HG03520 (cell line): ENCODE measurements at regions not wholly inside any gene's neighbourhood (a gene's known extent, or its start where the extent isn't known, plus 50 kb on each side); places are given as distances from the start of the nearest gene placed in this dataset.
"Not testable (repeated sequence)": the region's sequence is repeated elsewhere in the genome, so short reads cannot be mapped to it uniquely, and the experiment has no call there.

Experiments used
- ATAC-seq: cut with Tn5 transposase; IDR thresholded peaks from one replicate; pipeline ENCODE4 v1.9.1; 2021; ENCODE audit warnings: mild to moderate bottlenecking, moderate library complexity; ENCODE audit not compliant: unreplicated experiment

GRCh38 chr5:57988813-57989212, 471.1 kb downstream of the PLK2 start:
- ATAC-seq = no peak

DNA sequence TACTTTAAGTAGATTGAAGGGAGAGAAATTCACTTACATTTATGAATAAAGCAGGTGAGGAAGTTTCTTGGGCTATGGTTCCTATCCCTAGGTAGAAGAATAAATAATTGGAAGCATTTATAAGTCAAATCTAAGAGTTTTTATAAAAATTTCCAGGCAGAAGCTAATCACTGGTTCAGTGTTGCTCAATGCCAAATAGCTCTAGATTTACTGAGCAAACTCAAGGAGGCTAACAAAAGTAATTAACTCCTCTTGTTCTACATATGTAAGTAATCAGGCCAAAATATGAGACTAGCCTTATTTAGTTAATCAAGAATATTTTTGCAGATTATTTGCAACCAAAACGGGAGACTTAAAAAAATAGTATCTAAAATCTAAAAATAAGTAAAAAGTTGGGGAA, 472.3 kb downstream of the PLK2 start:
- no peak for ATAC-seq

DNA sequence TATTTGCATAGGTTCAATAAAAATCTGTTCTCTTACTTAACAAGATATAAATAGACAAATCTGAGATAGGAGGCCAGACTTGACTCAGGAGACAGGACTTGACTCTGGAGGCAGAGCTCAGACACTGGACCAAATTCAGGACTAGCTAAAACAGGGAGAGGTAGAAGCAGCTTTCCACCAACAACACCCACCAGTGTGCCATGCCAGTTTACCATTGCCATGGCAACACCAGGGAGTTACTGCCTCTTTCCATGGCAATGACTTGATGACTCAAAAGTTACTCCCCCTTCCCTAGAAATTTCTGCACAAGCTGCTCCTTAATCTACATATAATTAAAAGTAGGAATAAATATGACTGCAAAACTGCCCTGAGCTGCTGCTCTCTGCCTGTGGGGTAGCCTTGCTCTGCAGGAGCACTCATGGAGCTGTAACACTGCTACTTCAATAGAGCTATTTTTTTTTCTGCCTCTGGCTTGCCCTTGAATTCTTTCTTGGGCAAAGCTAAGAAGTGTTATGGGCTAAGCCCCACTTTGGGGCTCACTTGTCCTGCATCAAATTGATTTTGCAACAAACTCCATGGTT, 473.0 kb downstream of the PLK2 start:
- no peak for ATAC-seq

- ATAC-seq = no peak
These were observed 476.5 kb downstream of the PLK2 start for GRCh38 chr5:57983426-57983825.

GRCh38 chr5:57979671-57980070, 480.2 kb downstream of the PLK2 start:
- no peak for ATAC-seq

DNA sequence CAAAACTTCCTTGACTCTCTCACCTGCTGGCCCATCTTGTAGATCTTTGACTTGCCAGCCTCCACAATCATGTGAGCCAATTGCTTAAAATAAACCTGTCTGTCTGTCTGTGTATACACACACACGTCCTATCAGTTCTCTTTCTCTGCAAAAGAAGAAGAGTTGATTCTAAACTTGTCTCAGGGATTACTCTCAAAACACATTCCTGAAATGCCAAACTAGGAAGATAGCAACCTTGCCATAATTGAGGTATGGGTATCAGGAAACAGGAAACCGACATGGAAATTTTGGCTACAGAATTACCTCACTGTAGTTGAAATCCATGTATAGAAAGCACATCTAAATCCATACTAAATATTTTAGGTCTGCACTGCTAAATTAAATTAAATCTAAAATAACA, 483.4 kb downstream of the PLK2 start:
- ATAC-seq = no peak

DNA sequence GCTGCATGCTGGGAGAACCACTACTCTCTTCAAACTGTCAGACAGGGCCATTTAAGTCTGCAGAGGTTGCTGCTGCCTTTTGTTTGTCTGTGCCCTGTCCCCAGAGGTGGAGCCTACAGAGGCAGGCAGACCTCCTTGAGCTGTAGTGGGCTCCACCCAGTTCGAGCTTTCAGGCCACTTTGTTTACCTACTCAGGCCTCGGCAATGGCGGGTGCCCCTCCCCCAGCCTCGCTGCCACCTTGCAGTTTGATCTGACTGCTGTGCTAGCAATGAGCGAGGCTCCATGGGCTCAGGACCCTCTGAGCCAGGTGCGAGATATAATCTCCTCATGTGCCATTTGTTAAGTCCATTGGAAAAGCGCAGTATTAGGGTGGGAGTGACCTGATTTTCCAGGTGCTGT, 487.8 kb downstream of the PLK2 start:
- not testable (repeated sequence) for ATAC-seq

DNA sequence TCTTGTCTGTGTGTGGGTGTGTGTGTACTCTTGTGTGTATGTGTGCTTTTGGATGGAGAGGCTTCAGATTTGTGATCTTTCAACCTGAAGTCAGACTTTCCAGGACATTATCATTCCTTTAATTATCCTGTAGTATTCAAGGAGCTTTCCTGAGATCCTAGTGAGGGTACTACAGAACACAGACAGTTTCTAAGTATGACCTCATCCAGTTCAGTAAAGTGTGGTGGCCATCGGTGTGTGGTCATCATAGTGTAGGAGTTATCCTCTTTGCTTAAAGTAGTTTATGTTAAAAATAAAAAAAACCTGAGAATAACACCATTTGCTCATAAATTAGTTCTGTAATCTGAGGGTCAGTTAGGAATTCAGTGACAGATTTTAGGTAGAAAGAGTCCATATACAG, 478.0 kb upstream of the ACTBL2 start:
- no peak for ATAC-seq

DNA sequence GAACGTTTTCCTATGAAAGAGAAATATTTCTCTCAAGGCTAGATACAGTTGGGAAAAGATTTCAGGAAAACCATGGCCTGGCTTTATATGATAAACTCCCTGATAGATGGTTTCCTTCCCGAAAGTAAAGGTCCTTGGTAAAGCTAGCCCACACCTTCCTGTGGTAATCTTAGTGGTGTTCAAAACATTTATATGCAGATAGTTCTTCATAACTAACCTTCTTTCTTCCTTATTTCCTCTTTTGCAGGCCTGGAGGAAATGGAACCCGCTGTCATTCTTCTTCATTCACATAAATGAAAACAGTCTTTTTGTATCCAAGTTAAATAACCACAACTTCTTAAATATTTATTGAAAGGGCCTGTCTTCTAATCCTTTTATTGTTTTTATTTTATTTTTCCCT, 474.0 kb upstream of the ACTBL2 start:
- ATAC-seq = no peak

- ATAC-seq = no peak
These were observed 472.9 kb upstream of the ACTBL2 start for GRCh38 chr5:57955511-57955910.

DNA sequence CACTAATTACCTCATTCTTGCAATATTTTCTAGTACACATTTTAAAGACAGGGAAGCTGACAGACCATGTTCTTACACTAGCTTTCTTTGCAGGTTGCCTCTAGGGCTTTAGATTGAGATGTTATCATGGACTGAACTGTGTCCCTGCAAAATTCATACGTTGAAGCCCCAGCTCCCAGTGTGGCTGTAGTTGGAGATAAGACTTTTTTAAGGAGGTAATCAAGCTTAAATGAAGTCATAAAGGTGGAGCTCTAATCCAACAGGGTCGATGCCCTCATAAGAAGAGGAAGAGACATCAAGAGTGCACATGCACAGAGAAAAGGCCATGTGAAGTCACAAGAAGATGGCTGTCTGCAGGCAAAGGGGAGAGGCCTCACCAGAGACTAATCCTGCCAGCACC, 471.2 kb upstream of the ACTBL2 start:
- no peak for ATAC-seq

- no peak for ATAC-seq
These were observed 468.1 kb upstream of the ACTBL2 start for GRCh38 chr5:57950616-57951228.

DNA sequence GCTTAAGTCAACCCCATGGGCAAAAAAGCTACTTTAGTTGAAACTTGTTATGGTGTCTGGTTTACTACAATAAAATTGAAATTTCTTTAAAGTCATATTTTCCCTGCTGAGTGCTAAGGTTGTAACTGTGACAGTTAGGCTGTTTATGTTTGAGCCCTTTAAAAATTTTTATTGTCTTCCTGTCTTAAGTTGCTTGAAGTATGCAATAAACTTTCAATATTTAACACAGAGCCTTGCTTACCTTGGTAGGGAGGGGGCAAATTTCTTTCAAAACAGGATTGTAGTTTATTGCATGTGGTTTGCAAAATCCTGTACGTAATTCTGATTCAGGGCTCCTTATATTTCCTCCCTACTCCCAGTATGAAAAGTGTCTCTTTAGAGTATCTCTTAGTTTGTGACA, 465.5 kb upstream of the ACTBL2 start:
- no peak for ATAC-seq

DNA sequence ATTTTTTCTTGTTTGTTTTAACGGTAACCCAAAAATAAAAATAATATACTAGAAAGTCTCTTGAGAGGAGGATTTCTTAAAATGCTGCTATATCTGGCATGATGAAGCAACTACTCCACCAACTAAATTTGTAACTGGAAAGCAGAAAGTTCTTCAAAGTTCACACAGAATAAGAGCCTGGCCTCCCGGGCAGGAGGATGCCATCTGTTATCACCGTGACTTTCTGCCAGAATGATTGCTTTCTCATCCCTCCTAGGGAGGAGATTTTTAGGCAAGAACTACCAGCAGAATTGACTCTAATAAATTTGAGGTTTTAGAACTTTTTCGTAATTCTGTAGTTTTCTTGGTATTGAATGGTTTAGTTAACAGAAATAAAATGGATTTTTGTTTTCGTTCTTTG, 464.6 kb upstream of the ACTBL2 start:
- no peak for ATAC-seq

- ATAC-seq = no peak
These were observed 458.3 kb upstream of the ACTBL2 start for GRCh38 chr5:57940879-57941278.

- ATAC-seq = no peak
These were observed 457.6 kb upstream of the ACTBL2 start for GRCh38 chr5:57940236-57940635.

DNA sequence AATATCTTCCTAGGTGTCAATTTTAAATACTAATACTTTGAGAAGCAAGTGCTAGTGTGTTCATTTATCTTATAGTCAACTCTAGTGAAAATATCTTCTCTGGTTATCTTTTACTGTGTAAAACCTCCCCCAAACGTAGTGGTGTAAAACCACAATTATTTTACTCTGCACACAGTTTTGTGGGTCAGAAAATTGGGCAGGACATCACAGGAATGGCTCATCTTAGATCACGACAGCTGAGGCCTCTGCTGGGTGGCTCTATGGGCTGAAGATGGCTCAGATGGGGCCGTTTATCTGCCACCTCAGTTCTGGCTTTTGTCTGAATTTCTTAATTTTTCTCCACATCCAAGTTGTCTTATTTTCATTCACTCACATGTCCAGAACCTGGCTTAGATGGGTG, 457.2 kb upstream of the ACTBL2 start:
- no peak for ATAC-seq

DNA sequence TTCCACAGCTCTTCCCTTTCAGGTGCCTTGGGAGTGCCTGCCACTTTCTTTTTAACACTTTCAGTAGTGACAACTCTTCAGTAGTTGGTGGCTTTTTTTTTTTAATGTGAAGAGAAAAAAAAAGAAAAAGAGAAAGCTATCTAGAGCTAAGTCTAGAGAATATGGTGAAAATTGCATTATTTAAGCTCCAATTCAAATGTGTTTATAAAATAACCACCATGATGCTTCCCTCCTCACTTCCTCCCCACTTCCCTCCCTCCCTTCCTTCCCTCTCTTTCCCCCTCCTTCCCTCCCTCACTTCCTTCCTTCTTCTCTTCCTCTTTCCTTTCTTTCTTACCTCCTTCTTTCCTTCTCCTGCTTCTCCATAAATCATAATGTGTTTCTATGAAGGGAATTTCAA, 456.7 kb upstream of the ACTBL2 start:
- ATAC-seq = no peak

DNA sequence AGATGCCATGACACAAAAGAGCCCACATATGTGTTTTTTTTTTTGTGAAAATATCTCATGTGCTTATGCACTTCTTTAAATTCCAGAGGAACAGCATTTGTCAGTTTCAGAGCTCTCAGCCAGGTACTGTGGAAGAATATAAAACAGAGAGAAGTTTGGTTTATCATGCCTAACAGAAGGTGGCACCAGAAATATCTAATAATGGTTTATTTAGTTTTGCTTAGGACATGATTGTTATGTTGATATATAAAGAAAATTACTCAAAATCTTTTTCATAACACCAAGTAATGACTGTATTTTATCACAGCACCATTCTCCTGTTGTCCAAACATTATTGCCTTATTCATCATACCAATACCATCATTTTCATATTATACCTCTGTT, 455.6 kb upstream of the ACTBL2 start:
- ATAC-seq = no peak

DNA sequence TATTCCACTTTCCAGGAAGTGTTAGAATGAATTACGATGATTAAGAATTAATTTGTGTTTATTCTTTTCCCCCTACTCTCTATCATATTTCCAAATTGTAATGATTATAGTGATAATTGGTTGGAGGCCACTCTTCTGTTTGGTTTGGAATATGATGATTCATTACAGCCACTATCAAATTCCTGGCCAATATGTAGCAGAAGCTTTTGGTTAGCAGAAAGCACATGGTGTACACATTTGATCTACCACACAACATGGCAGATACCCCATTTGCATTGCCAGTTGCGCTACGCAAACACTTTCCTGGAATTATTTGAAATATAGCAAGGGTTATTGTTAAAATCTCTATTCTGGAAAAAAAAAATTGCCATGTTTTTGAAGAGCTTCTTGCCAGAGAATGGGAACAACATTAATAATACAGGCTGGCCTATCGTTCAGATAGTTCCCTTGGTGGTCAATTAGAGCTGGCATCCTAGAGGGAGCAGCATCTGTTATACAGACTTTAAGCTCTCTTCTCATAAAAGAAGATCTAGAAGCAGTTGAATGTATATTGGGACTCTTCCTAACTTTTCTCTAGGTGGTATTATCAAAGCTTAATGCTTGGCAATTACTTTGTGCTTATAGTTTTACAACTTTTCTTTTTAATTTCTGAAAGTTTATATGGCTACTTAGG, 455.0 kb upstream of the ACTBL2 start:
- ATAC-seq = no peak

GRCh38 chr5:57937025-57937424, 454.4 kb upstream of the ACTBL2 start:
- no peak for ATAC-seq

- ATAC-seq = no peak
These were observed 450.1 kb upstream of the ACTBL2 start for GRCh38 chr5:57932761-57933160.

DNA sequence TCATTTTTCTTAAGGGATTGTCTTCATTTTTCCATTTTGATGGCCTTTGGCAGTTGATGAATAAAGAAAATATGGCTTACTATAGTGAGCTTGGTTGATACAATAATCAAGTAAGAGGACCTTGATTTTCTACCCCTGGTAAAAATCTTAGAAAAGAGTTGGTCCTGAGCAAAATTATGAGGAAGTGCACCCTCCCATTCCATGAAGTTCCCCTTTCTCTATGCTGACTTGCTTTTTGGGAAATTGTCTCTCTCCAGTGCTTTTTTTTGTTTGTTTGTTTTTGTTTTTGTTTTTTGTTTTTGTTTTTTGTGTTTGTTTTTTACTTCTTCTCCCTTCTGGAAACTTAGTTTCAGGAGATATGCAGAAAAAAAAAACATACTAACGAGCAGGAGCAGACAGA, 449.2 kb upstream of the ACTBL2 start:
- no peak for ATAC-seq
